ENCODE measurements at regions not wholly inside any gene's neighbourhood (a gene's known extent, or its start where the extent isn't known, plus 50 kb on each side); places are given as distances from the start of the nearest gene placed in this dataset.

DNA sequence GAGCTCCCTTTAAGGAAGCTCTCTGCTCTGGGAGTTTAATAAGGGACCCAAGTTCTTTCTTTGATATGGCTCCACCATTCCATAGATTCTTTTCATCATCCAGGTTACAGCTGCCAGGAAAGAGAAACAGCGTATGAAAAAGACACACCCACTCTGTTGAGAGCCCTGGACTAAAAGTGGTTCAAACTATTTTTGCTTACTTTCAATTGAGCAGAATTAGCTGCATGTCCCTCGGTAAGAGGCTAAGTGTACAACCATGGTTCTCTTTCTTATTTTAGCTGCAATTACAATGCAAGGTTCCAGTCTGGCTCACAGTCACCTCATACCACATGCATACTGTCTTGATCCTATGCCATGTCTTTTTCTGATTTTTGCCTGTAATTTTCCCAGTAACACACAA lies 1288.3 kb downstream of the NSUN3 start:
- H3K36me3 ChIP-seq (ENCODE audit: insufficient read depth): no peaks in the 10 kb centered on the region
- no peak overlapping the region for H3K4me2 ChIP-seq
- DNase-seq (ENCODE audit: low spot score): no peak
- peaks cover 3% of the 10 kb centered on the region for H3K27me3 Mint-ChIP-seq (ENCODE audit: insufficient read depth, low read depth, poor library complexity)
- H4K20me1 ChIP-seq (replicated peaks; ENCODE audit: insufficient read depth): no peaks in the 10 kb centered on the region
- H3K4me3 Mint-ChIP-seq: no peak overlapping the region
- TF ChIP-seq ZNF114 (CRISPR knock-in tag; IDR thresholded peaks at IDR 0.05): no peak
- H3K79me2 ChIP-seq (replicated peaks; ENCODE audit: insufficient read depth): no peaks in the 10 kb centered on the region
- H3K27ac Mint-ChIP-seq: no peak overlapping the region
- peak overlapping the region; percentile 11; the same call in 1 of the 2 replicates for H2AFZ ChIP-seq
- H3F3A ChIP-seq (replicated peaks; ENCODE audit: low read depth): no peaks in the 10 kb centered on the region
- no peak overlapping the region for H3K27ac ChIP-seq (ENCODE audit: low read depth)
- peaks cover 12% of the 10 kb centered on the region for H3K9me3 Mint-ChIP-seq
- no peaks in the 10 kb centered on the region for H3K9me2 ChIP-seq (ENCODE audit: insufficient read depth)
- H3K36me3 Mint-ChIP-seq (ENCODE audit: low read depth): peaks cover 12% of the 10 kb centered on the region
- H3K4me1 Mint-ChIP-seq: peaks cover 42% of the 10 kb centered on the region
- no peaks in the 10 kb centered on the region for H3K27me3 ChIP-seq (ENCODE audit: insufficient read depth)
- peaks cover 66% of the 10 kb centered on the region for H3K4me1 ChIP-seq (ENCODE audit: insufficient read depth)
- no peak overlapping the region for H3K4me3 ChIP-seq
- no peak for ATAC-seq

DNA sequence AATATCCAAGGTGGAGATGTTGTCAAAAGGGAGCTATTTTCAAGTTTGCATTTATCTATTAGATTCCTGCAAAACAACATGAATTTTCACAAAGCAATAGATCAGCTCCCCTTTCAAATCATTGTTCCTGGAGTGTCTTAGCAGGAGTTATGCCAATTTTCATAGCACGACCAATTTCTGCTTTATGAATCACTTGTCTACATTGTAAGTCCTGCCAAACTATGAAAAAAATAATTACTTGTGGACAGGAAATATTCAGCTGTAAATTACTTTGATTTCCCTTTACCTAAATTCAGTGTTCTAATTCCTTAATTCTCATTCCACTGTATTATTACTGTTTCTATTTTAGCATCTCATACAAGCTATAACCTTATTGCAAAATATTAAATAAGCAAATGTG lies 1289.6 kb downstream of the NSUN3 start:
- Histone ChIP-seq H3K9me2 (ENCODE audit: insufficient read depth) (no peaks in the 10 kb centered on the region), H3K27me3 (ENCODE audit: insufficient read depth) (no peaks in the 10 kb centered on the region), H3K4me3 (no peak overlapping the region), H2AFZ (no peak overlapping the region), H4K20me1 (replicated peaks; ENCODE audit: insufficient read depth) (no peaks in the 10 kb centered on the region), H3K27ac (ENCODE audit: low read depth) (no peak overlapping the region), H3K4me2 (no peak overlapping the region), H3K4me1 (ENCODE audit: insufficient read depth) (peaks cover 77% of the 10 kb centered on the region), H3K36me3 (ENCODE audit: insufficient read depth) (no peaks in the 10 kb centered on the region), H3F3A (replicated peaks; ENCODE audit: low read depth) (no peaks in the 10 kb centered on the region), H3K79me2 (replicated peaks; ENCODE audit: insufficient read depth) (no peaks in the 10 kb centered on the region)
- Mint-ChIP-seq H3K4me3 (no peak overlapping the region), H3K4me1 (peaks cover 51% of the 10 kb centered on the region), H3K9me3 (peaks cover 12% of the 10 kb centered on the region), H3K36me3 (ENCODE audit: low read depth) (peaks cover 10% of the 10 kb centered on the region), H3K27me3 (ENCODE audit: insufficient read depth, low read depth, poor library complexity) (peaks cover 5% of the 10 kb centered on the region), H3K27ac (no peak overlapping the region)
- no peak for DNase-seq (ENCODE audit: low spot score)
- ATAC-seq: no peak
- TF ChIP-seq NANOG (IDR thresholded peaks at IDR 0.05; ENCODE audit: borderline replicate concordance) (no peak), EZH2 (IDR thresholded peaks at IDR 0.05; ENCODE audit: low read depth, unreplicated experiment) (no peak), CREB1 (CRISPR knock-in tag; IDR thresholded peaks at IDR 0.05; ENCODE audit: low read depth) (no peak), ZNF462 (CRISPR knock-in tag; IDR thresholded peaks at IDR 0.05) (no peak), ETS1 (IDR thresholded peaks at IDR 0.05) (no peak), POLR2AphosphoS5 (IDR thresholded peaks at IDR 0.05; ENCODE audit: low read depth) (no peak), EZH2phosphoT487 (IDR thresholded peaks at IDR 0.05; ENCODE audit: unreplicated experiment) (no peak), JUNB (IDR thresholded peaks at IDR 0.05; ENCODE audit: unreplicated experiment) (no peak), ZNF331 (CRISPR knock-in tag; IDR thresholded peaks at IDR 0.05; ENCODE audit: low read depth) (no peak), ZNF114 (CRISPR knock-in tag; IDR thresholded peaks at IDR 0.05) (no peak), STAT1 (IDR thresholded peaks at IDR 0.05; ENCODE audit: unreplicated experiment) (no peak)
- TF ChIP-seq, protein P1, sequence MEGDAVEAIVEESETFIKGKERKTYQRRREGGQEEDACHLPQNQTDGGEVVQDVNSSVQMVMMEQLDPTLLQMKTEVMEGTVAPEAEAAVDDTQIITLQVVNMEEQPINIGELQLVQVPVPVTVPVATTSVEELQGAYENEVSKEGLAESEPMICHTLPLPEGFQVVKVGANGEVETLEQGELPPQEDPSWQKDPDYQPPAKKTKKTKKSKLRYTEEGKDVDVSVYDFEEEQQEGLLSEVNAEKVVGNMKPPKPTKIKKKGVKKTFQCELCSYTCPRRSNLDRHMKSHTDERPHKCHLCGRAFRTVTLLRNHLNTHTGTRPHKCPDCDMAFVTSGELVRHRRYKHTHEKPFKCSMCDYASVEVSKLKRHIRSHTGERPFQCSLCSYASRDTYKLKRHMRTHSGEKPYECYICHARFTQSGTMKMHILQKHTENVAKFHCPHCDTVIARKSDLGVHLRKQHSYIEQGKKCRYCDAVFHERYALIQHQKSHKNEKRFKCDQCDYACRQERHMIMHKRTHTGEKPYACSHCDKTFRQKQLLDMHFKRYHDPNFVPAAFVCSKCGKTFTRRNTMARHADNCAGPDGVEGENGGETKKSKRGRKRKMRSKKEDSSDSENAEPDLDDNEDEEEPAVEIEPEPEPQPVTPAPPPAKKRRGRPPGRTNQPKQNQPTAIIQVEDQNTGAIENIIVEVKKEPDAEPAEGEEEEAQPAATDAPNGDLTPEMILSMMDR (conservative IDR thresholded peaks at IDR 0.05; ENCODE audit: low read depth in 2 of 2): no peak

All from GM23338 (cell line).